ENCODE measurements at regions not wholly inside any gene's neighbourhood (a gene's known extent, or its start where the extent isn't known, plus 50 kb on each side); places are given as distances from the start of the nearest gene placed in this dataset.

GRCh38 chr12:23354800-23355199 is 594.7 kb downstream of the SOX5 start:
- Histone ChIP-seq H3K27ac (no peak overlapping the region), H3K27me3 (no peaks in the 10 kb centered on the region), H3K4me1 (no peaks in the 10 kb centered on the region), H3K4me3 (no peak overlapping the region), H3K36me3 (replicated peaks in 1 of 2; ENCODE audit: insufficient read depth in 1 of 2, low read depth in 2 of 2) (no peaks in the 10 kb centered on the region), H3K9me3 (no peaks in the 10 kb centered on the region)
- 7 to 30% methylated on average over 1 of the region's 1 CpG for WGBS, 2 donors
- no peak for ATAC-seq
- intact Hi-C loops (cut with DNase I): no loop called here
- TF ChIP-seq CTCF (IDR thresholded peaks at IDR 0.05): no peak
- no peak for TF ChIP-seq POLR2A (IDR thresholded peaks at IDR 0.05)
- no peak for DNase-seq

GRCh38 chr12:23356440-23356839 is 593.0 kb downstream of the SOX5 start:
- no peaks in the 10 kb centered on the region for H3K27me3 ChIP-seq
- WGBS, 2 donors: 52 to 63% methylated on average over 3 of the region's 3 CpGs
- ATAC-seq (no peak), DNase-seq (no peak)
- H3K9me3 ChIP-seq: no peaks in the 10 kb centered on the region
- intact Hi-C loops (cut with DNase I): no loop called here
- no peaks in the 10 kb centered on the region for H3K4me1 ChIP-seq
- H3K36me3 ChIP-seq (replicated peaks in 1 of 2; ENCODE audit: insufficient read depth in 1 of 2, low read depth in 2 of 2): no peaks in the 10 kb centered on the region
- H3K27ac ChIP-seq: no peak overlapping the region
- H3K4me3 ChIP-seq: no peak overlapping the region
- TF ChIP-seq CTCF (IDR thresholded peaks at IDR 0.05) (no peak), POLR2A (IDR thresholded peaks at IDR 0.05) (no peak)

- no peaks in the 10 kb centered on the region for H3K9me3 ChIP-seq
- no peak overlapping the region for H3K4me3 ChIP-seq
- no peaks in the 10 kb centered on the region for H3K27me3 ChIP-seq
- 57 to 59% methylated on average over 9 of the region's 9 CpGs for WGBS, 2 donors
- TF ChIP-seq POLR2A (IDR thresholded peaks at IDR 0.05): no peak
- TF ChIP-seq CTCF (IDR thresholded peaks at IDR 0.05): no peak
- H3K4me1 ChIP-seq: no peaks in the 10 kb centered on the region
- no peak for DNase-seq
- intact Hi-C loops (cut with DNase I): no loop called here
- no peak for ATAC-seq
- no peak overlapping the region for H3K27ac ChIP-seq
- no peaks in the 10 kb centered on the region for H3K36me3 ChIP-seq (replicated peaks in 1 of 2; ENCODE audit: insufficient read depth in 1 of 2, low read depth in 2 of 2)
Observed at GRCh38 chr12:23356927-23357708, 592.4 kb downstream of the SOX5 start.

GRCh38 chr12:23359975-23360701 is 589.3 kb downstream of the SOX5 start:
- intact Hi-C loops (cut with DNase I): no loop called here
- H3K4me3 ChIP-seq: no peak overlapping the region
- DNase-seq: no peak
- no peaks in the 10 kb centered on the region for H3K27me3 ChIP-seq
- WGBS, 2 donors: 50 to 54% methylated on average over 3 of the region's 3 CpGs
- no peaks in the 10 kb centered on the region for H3K9me3 ChIP-seq
- no peaks in the 10 kb centered on the region for H3K4me1 ChIP-seq
- H3K36me3 ChIP-seq (replicated peaks in 1 of 2; ENCODE audit: insufficient read depth in 1 of 2, low read depth in 2 of 2): no peaks in the 10 kb centered on the region
- H3K27ac ChIP-seq: no peak overlapping the region
- TF ChIP-seq CTCF (IDR thresholded peaks at IDR 0.05): no peak
- TF ChIP-seq POLR2A (IDR thresholded peaks at IDR 0.05): no peak
- ATAC-seq: no peak
